DND-41 (cell line): ENCODE measurements at regions not wholly inside any gene's neighbourhood (a gene's known extent, or its start where the extent isn't known, plus 50 kb on each side); places are given as distances from the start of the nearest gene placed in this dataset.

Source experiments
- ATAC-seq: fragments of 200-7000 bp; cut with Tn5 transposase; 3 replicates; pipeline ENCODE4 v1.9.1; 2021; ENCODE audit warnings: low read depth; ENCODE audit not compliant: insufficient read depth
- DNase-seq: peaks from one replicate; pipeline ENCODE4 v3.0.0-alpha.2; 2020
- H2AFZ ChIP-seq: 2 replicates; pipeline ENCODE4 v1.6.0; 2012; ENCODE audit warnings: low read depth, low read length
- H3K27ac ChIP-seq: 2 replicates; pipeline ENCODE4 v1.5.1; 2012; ENCODE audit warnings: low read length, inconsistent platforms
- H3K27me3 ChIP-seq: fragments of 200-600 bp; sonication (generic); 2 replicates; pipeline ENCODE4 v1.6.0; 2012; ENCODE audit warnings: low read length, mild to moderate bottlenecking, inconsistent platforms; ENCODE audit not compliant: insufficient read depth, poor library complexity
- H3K36me3 ChIP-seq: 2 replicates; pipeline ENCODE4 v1.5.1; 2012; ENCODE audit warnings: low read length, inconsistent platforms; ENCODE audit not compliant: insufficient read depth
- H3K4me1 ChIP-seq: 2 replicates; pipeline ENCODE4 v1.5.1; 2012; ENCODE audit warnings: mild to moderate bottlenecking, low read length; ENCODE audit not compliant: insufficient read depth
- H3K4me2 ChIP-seq: 2 replicates; pipeline ENCODE4 v1.6.0; 2012; ENCODE audit warnings: mild to moderate bottlenecking, moderate library complexity, low read length, inconsistent platforms; ENCODE audit not compliant: insufficient read depth
- H3K4me3 ChIP-seq, 2 experiments: fragments of 200-600 bp in 1 of 2; shearing (Covaris generic) in 1 of 2; 2 replicates each; pipeline ENCODE4 v1.5.1; 2012 to 2016; ENCODE audit warnings: inconsistent platforms in 2 of 2, low read length in 2 of 2, mild to moderate bottlenecking in 2 of 2, low read depth in 1 of 2, moderate library complexity in 1 of 2
- H3K79me2 ChIP-seq: 2 replicates; pipeline ENCODE4 v1.6.0; 2012; ENCODE audit warnings: low read length, inconsistent platforms; ENCODE audit not compliant: insufficient read depth
- H3K9ac ChIP-seq: 2 replicates; pipeline ENCODE4 v1.6.0; 2012; ENCODE audit warnings: low read depth, mild to moderate bottlenecking, inconsistent platforms, low read length, moderate library complexity
- H3K9me3 ChIP-seq: 2 replicates; pipeline ENCODE4 v1.5.1; 2012; ENCODE audit warnings: low read length, moderate library complexity, mild to moderate bottlenecking, inconsistent platforms; ENCODE audit not compliant: insufficient read depth, severe bottlenecking
- H4K20me1 ChIP-seq: 2 replicates; pipeline ENCODE4 v1.6.0; 2012; ENCODE audit warnings: low read length; ENCODE audit not compliant: insufficient read depth
- EZH2 ChIP-seq: IDR thresholded peaks from 3 replicates; pipeline ENCODE4 v1.6.1; 2012; ENCODE audit warnings: borderline replicate concordance, low read depth, mild to moderate bottlenecking, moderate library complexity, low read length, inconsistent platforms; ENCODE audit not compliant: severe bottlenecking
- TF ChIP-seq, protein P1 (sequence below): IDR thresholded peaks from 2 replicates; pipeline ENCODE4 v1.5.1; 2012; ENCODE audit warnings: borderline replicate concordance, low read length, moderate library complexity, mild to moderate bottlenecking; ENCODE audit not compliant: poor library complexity, severe bottlenecking; ENCODE audit errors: extremely low read depth

GRCh38 chr2:228247335-228247734 lies 65.8 kb upstream of the SPHKAP start:
- DNase-seq: no peak
- no peak overlapping the region for H3K4me3 ChIP-seq
- H2AFZ ChIP-seq: no peak overlapping the region
- no peak overlapping the region for H3K9ac ChIP-seq
- H3K36me3 ChIP-seq: no peaks in the 10 kb centered on the region
- TF ChIP-seq EZH2: no peak
- TF ChIP-seq, protein P1, sequence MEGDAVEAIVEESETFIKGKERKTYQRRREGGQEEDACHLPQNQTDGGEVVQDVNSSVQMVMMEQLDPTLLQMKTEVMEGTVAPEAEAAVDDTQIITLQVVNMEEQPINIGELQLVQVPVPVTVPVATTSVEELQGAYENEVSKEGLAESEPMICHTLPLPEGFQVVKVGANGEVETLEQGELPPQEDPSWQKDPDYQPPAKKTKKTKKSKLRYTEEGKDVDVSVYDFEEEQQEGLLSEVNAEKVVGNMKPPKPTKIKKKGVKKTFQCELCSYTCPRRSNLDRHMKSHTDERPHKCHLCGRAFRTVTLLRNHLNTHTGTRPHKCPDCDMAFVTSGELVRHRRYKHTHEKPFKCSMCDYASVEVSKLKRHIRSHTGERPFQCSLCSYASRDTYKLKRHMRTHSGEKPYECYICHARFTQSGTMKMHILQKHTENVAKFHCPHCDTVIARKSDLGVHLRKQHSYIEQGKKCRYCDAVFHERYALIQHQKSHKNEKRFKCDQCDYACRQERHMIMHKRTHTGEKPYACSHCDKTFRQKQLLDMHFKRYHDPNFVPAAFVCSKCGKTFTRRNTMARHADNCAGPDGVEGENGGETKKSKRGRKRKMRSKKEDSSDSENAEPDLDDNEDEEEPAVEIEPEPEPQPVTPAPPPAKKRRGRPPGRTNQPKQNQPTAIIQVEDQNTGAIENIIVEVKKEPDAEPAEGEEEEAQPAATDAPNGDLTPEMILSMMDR: no peak
- ATAC-seq: no peak
- H3K4me1 ChIP-seq: no peaks in the 10 kb centered on the region
- no peak overlapping the region for H3K4me2 ChIP-seq
- no peaks in the 10 kb centered on the region for H3K27me3 ChIP-seq
- H3K9me3 ChIP-seq: peaks cover 2% of the 10 kb centered on the region
- H4K20me1 ChIP-seq: no peaks in the 10 kb centered on the region
- no peaks in the 10 kb centered on the region for H3K79me2 ChIP-seq
- no peak overlapping the region for H3K27ac ChIP-seq

DNA sequence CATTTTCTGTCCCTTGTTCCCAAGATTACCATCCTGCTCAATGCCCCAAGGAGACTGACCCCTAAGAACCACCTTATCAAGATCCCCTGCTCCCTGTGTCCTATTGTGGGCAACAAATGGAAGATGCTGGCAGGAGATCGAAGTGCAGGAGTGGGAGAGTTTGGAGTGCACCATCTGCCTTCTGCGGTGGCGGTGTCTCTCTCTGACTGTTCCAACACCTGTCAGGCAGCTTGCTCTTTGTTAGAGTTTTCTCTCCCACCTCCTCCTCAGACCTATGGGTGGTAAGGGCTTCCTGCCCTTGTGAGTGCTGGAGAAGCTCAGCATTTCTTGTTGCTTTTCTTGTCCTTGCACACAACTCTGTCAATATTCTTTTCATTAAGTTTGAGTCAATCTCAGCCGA lies 64.1 kb upstream of the SPHKAP start:
- Histone ChIP-seq H3K9ac (no peak overlapping the region), H3K27me3 (no peaks in the 10 kb centered on the region), H4K20me1 (no peaks in the 10 kb centered on the region), H3K4me1 (no peaks in the 10 kb centered on the region), H3K27ac (no peak overlapping the region), H3K4me3 (no peak overlapping the region), H3K9me3 (no peaks in the 10 kb centered on the region), H3K4me2 (no peak overlapping the region), H2AFZ (no peak overlapping the region), H3K36me3 (no peaks in the 10 kb centered on the region), H3K79me2 (no peaks in the 10 kb centered on the region)
- ATAC-seq (no peak), DNase-seq (no peak)
- TF ChIP-seq, protein P1: no peak
- TF ChIP-seq EZH2: no peak

DNA sequence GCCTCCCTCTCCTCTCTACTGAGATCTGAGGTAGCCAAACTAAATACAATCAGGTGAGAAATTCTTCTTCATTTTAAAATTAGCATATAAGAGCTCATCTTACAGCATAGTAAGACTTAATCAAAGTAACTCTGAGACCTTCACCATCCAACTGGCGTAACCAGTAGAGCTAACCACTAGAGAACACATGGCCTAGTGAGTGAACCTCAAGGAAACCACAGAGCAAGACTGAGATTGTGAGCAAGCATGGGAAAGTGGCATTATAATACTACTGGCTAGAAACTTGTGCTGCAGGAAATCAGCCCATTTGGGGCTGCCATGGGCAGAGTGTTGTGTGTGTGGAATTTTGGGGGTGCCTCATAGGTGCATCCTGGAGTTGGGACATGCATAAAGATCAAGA lies 61.1 kb upstream of the SPHKAP start:
- no peak overlapping the region for H3K4me3 ChIP-seq
- DNase-seq: no peak
- no peaks in the 10 kb centered on the region for H3K36me3 ChIP-seq
- no peak overlapping the region for H3K4me2 ChIP-seq
- H4K20me1 ChIP-seq: no peaks in the 10 kb centered on the region
- no peak for ATAC-seq
- no peaks in the 10 kb centered on the region for H3K27me3 ChIP-seq
- TF ChIP-seq EZH2: no peak
- TF ChIP-seq, protein P1: no peak
- no peaks in the 10 kb centered on the region for H3K9me3 ChIP-seq
- H3K4me1 ChIP-seq: no peaks in the 10 kb centered on the region
- no peak overlapping the region for H2AFZ ChIP-seq
- H3K27ac ChIP-seq: no peak overlapping the region
- H3K9ac ChIP-seq: no peak overlapping the region
- no peaks in the 10 kb centered on the region for H3K79me2 ChIP-seq
